GM21723 (cell line): ENCODE measurements at regions not wholly inside any gene's neighbourhood (a gene's known extent, or its start where the extent isn't known, plus 50 kb on each side); places are given as distances from the start of the nearest gene placed in this dataset.

Source experiments
- ATAC-seq: cut with Tn5 transposase; IDR thresholded peaks from one replicate; pipeline ENCODE4 v1.9.1; 2021; ENCODE audit warnings: mild to moderate bottlenecking, moderate library complexity; ENCODE audit not compliant: unreplicated experiment

DNA sequence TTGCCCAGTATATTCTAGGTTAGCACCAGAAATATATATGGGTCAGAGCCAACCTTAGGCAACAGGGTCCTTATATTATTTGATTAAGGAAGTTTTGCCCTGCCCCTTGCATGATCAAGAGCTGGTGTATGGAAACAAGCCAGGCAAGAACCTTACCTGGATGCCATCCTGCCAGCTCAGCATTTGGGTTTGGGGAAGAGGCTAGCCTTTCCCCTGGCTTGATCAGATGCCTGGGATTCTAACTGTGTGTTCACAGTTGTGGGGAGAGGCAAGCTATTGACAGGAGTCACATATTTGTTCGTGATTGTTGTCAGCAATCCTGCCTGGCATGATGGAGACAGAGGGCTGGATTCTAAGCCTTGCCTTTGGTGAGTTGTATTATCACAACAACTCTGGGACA, 260.0 kb upstream of the DACH1 start:
- no peak for ATAC-seq

GRCh38 chr13:72126424-72126823, 259.4 kb upstream of the DACH1 start:
- ATAC-seq = no peak

- ATAC-seq = no peak
These were observed 258.6 kb upstream of the DACH1 start for GRCh38 chr13:72125561-72125960.

DNA sequence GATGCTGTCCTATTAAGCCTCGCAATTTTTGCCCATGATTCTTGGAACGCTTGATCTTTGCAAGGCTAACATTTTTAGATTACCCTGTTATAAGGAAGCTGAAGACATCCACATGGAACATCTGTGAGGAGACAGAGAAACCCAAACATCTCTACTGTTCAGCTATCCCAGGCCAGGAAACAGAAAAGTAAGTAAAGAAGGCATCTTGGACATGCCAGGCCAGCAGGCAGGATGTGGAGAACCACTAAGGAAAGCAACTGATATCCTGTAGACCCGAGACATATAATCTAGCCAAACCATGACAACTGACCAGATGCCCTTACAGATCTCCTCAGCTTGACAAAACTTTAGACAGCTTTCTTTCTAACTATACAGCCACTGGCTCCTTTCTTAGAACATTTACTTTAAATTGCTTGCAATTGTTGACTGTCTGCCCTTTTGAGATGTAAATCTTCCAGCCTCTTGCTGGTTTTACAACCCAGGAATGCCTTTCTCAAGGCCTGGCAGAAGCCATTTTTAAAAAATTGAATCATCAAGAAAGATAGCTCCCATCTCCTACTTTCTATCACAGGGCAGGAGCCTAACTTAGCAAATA, 255.8 kb upstream of the DACH1 start:
- no peak for ATAC-seq

DNA sequence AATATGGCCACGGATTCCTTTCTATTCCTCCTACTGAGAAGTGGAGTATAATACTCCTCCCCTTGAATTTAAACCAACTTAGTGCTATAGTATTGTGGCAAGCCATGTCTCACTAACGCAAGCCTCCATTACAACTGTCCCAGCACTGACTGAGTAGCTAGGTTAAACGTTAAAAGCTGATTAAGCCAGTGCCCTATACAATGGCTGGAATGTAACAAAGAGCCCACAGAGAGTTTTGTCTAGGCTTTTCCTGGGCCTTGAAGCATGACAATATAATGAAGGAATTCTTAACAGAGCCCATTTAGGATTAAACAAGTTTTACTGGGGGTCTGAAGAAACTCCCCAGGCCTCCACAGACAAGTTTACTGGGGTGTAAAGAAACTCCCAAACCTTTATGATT, 254.5 kb upstream of the DACH1 start:
- no peak for ATAC-seq

DNA sequence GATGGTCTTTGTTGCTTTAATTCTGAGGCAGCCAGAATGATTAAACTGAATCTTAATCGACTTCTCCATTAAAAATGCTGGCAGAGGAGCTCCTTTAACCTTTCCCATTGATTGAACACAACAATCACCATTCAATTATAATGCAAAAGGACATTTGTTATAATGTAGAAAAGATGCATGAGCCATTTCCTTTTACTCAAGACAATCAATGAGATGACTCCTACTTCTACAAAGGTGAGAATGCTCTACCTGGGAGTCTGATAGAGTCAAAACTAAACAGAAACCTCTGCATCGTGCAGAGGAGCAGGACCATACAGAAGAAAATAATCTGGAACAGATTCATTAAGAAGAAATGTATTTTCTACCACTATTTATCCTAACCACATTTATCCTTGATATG, 253.6 kb upstream of the DACH1 start:
- ATAC-seq = no peak

GRCh38 chr13:72113931-72114330, 246.9 kb upstream of the DACH1 start:
- ATAC-seq = no peak

DNA sequence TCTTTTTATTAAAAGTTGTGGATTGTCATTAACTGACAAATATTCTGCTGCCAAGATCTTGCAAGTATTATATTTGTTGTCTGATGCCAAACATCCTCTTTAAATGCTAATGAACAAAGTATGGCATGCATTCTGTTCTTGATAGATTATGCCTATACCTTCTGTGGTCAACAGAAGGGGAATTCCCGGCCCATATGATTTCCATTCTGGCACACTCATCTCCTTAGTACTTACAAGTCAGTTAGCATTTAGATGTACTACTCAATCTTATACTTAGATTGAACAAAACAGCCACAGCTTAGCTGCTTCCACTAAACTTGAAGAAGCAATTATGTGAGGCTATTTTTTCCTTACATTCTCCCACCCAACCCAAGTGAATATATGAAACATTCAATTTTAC, 246.1 kb upstream of the DACH1 start:
- no peak for ATAC-seq

GRCh38 chr13:72112216-72112615, 245.2 kb upstream of the DACH1 start:
- ATAC-seq = no peak

DNA sequence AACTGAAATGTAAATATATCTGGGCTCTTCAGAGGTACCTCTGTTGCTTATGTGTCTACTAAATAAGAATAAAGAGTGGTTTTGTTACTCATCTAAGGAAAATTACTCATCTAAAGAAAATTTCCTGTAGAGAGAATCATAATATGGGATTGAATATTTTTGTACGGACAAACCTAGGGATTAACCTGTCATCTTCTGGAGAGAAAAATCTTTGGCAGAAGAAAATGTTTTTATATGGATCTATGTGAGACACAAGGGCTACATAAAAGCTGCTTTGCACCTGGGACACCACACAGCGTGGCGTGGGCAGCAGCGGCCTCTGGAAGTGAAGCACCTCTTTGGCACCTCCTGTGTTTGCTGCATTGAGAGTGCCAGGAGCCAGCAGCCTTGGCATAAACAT, 242.9 kb upstream of the DACH1 start:
- ATAC-seq = no peak

- no peak for ATAC-seq
These were observed 237.7 kb upstream of the DACH1 start for GRCh38 chr13:72104656-72105180.

DNA sequence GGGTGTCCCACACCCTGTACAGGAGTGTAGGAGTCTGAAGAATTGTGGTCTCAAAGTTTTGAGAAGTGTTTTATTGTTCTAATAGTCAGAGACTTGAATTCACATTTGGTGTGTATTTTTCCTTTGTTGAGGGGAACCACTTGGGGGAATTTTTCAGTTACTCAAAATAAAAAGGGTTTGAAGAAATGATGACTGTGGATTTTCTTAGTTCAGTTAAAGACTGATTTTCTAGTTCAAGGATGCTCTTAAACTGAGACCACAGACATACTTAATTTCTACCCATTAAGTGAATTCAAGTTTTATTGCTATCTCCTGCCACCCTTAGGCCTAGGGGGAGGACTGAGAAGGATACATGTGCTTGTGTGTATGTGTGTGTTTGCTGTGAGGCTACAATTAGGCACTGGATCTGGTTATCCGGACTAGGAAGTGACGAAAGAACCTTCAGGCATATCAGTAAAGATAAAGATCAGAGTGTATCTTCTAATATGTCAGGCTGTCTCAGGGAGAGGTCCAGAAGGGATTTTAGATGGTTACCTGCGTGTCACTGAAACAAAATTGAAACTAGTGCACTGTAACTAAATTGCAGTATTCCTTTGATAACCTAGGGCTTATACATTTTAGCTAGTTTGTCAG, 234.9 kb upstream of the DACH1 start:
- ATAC-seq = no peak

- no peak for ATAC-seq
These were observed 233.3 kb upstream of the DACH1 start for GRCh38 chr13:72100339-72100738.

- ATAC-seq = no peak
These were observed 230.6 kb upstream of the DACH1 start for GRCh38 chr13:72097568-72097967.

DNA sequence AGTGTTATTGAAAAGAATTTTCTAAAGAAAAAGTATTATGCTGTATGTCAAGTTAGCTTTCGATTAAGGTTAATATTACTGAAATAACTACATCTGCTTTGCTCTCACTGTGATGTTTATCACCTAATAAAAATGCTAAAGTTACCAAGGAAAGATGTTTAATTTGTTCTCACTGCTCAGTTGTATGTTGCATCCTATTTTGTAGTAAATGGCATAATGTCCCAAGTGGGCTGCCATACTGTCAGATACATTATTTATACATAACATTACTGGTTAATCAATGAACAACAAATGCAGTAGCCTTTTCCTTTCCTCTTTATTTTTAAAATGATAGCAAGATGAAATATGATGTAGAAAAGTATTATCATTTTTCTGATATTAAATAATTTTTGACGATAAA, 226.3 kb upstream of the DACH1 start:
- no peak for ATAC-seq

DNA sequence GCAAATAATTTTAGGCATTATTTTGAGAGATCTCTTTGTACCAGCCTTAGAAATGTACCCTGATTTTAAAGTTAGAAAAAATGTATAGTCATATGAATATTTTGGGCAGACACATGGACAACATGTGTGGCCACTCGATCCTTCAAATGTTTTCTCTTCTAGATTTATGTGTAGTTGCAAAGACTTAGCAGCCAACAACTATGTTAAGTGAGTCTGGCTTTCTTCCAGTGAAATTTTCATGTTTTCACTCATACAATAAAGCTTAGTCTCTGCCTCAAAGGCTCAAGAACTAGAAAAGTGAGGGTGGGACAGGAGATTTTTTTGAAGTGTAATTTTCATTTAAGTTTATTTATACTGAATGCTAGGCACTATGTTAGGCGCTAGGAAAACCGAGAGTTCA, 207.7 kb upstream of the DACH1 start:
- ATAC-seq = no peak

DNA sequence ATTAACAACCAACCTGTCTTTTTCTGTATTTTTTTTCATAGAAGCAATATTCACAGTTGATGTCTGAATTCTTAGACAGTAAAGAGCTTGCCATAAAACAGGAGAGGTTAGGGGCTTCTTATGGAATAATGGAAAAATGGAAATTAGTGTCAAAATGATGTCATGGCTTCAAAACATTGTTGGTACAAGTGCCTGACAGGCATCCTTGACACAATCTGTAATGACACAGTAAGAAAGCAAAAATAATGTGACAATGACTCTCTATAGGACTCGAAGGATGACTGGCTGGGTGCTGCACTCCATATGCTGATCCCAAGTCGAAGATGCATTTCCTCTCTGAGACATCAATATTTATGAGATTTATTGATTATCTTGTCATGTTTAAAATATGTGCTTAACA, 205.3 kb upstream of the DACH1 start:
- ATAC-seq = no peak

DNA sequence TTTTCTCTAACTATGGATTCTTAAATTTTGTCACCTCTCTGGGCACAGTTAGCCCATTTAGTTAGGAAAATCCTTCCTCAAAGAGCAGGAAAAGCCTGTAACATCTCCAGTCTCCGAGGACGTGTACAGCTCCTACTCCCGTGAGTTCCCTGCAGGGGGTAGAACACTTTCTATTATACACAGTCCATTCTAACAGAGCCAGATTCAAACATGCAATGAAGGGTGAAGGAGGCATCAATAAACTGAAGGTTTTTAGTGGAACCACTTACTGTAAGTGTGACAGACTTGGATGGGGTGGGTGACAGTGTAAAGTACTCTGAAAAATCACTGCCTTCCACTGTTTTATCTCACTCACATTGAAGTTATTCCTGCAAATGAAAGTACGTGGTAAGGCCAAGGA, 204.7 kb upstream of the DACH1 start:
- no peak for ATAC-seq

DNA sequence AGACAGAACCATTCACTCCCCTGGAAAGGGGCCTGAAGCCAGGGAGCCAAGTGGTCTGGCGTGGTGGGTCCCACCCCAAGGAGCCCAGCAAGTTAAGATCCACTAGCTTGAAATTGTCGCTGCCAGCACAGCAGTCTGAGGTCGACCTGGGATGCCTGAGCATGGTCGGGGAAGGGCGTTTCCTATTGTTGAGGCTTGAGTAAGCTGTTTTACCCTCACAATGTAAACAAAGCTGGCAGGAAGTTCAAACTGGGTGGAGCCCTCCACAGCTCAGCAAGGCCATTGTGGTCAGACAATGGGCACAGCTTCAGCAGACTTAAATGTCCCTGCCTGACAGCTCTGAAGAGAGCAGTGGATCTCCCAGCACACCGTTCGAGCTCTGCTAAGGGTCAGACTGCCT, 195.6 kb upstream of the DACH1 start:
- no peak for ATAC-seq

GRCh38 chr13:72061613-72062012, 194.6 kb upstream of the DACH1 start:
- no peak for ATAC-seq

GRCh38 chr13:72050251-72050650, 183.2 kb upstream of the DACH1 start:
- no peak for ATAC-seq

- ATAC-seq = no peak
These were observed 176.4 kb upstream of the DACH1 start for GRCh38 chr13:72043366-72043765.

GRCh38 chr13:72041165-72041564, 174.2 kb upstream of the DACH1 start:
- ATAC-seq = no peak
